Small intestine (tissue), 7 donors: ENCODE measurements at regions not wholly inside any gene's neighbourhood (a gene's known extent, or its start where the extent isn't known, plus 50 kb on each side); places are given as distances from the start of the nearest gene placed in this dataset.
A peak's percentile ranks its signal among the peaks of the same experiment; 100 is the strongest.

Experiments
- DNase-seq, 2 donors: peaks; one replicate each; pipeline versions ENCODE4 v3.0.0 to v3.0.0-alpha.2; 2013
- FAIRE-seq: peaks from 2 replicates; lab custom pipeline; 2012; peaks lifted over from hg19 to GRCh38; lab: Jason Lieb, UNC
- H3K27ac ChIP-seq, 3 donors: one replicate each; pipeline ENCODE4 v1.5.1; 2013; ENCODE audit warnings: low read length in 2 of 3, mild to moderate bottlenecking in 2 of 3, control low read depth in 1 of 3, inconsistent platforms in 1 of 3, low read depth in 1 of 3, moderate library complexity in 1 of 3
- H3K27me3 ChIP-seq, 3 donors: one replicate each; pipeline ENCODE4 v1.6.1; 2013; ENCODE audit warnings: low read length in 3 of 3, inconsistent platforms in 1 of 3; ENCODE audit not compliant: control insufficient read depth in 3 of 3, insufficient read depth in 3 of 3
- H3K36me3 ChIP-seq, 3 donors: one replicate each; pipeline ENCODE4 v1.6.1; 2013; ENCODE audit warnings: low read length in 3 of 3, inconsistent platforms in 1 of 3, low read depth in 1 of 3, mild to moderate bottlenecking in 1 of 3, moderate library complexity in 1 of 3; ENCODE audit not compliant: control insufficient read depth in 3 of 3, insufficient read depth in 2 of 3
- H3K4me1 ChIP-seq, 3 donors: one replicate each; pipeline ENCODE4 v1.6.1; 2013; ENCODE audit warnings: low read length in 2 of 3, inconsistent platforms in 1 of 3, low read depth in 1 of 3, mild to moderate bottlenecking in 1 of 3, moderate library complexity in 1 of 3; ENCODE audit not compliant: control insufficient read depth in 3 of 3, insufficient read depth in 2 of 3
- H3K4me3 ChIP-seq, 3 donors: one replicate each; pipeline ENCODE4 v1.5.1; 2013; ENCODE audit warnings: low read length in 3 of 3, control low read depth in 1 of 3, inconsistent platforms in 1 of 3, low read depth in 1 of 3, mild to moderate bottlenecking in 1 of 3, moderate library complexity in 1 of 3
- H3K9me3 ChIP-seq, 2 donors: one replicate each; pipeline ENCODE4 v1.6.1; 2013; ENCODE audit warnings: low read depth in 1 of 2, low read length in 1 of 2; ENCODE audit not compliant: control insufficient read depth in 2 of 2, insufficient read depth in 1 of 2
- WGBS, 3 donors: extraction: QIAGEN DNeasy Blood & Tissue Kit; methylation state at CpG; one replicate each; pipeline ENCODE4 v1.1.7; 2013; 5-methylcytosine and 5-hydroxymethylcytosine counted together
- donor health status: healthy with polysubstance abuse.
- donor health status: control.
- donor health status: control.
- donor health status: Bipolar disorder and iron deficiency.
- donor health status: healthy.

DNA sequence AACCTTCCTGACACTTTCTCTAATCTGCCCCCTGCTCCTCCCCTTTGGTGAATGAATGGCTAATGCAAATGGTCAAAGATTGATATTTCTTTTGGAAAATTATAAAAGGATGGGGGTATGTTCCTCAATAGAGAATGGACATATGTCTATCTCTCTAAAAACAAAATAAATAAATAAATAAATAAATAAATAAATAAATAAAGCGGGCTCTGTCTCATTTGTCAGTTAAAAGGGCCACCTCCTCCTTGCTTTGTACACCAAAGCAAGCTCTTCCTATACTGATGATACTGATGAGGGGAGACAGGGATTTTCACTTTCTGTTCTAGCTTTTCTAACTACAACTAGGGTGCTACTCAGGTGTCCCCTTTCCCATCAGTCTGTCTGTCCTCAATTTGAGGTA, 135.5 kb upstream of the SPACA1 start:
- DNase-seq (no peak), FAIRE-seq (no peak)
- Histone ChIP-seq H3K36me3 (no peaks in the 10 kb centered on the region), H3K27me3 (no peaks in the 10 kb centered on the region), H3K4me3 (no peak overlapping the region), H3K4me1 (no peaks in the 10 kb centered on the region), H3K27ac (no peak overlapping the region), H3K9me3 (peaks cover 0 to 11% of the 10 kb centered on the region in 2 donors)
- WGBS, 3 donors: 85 to 90% (median 88%) methylated on average over 1 of the region's 1 CpG

- DNase-seq (no peak), FAIRE-seq (no peak)
- no peak overlapping the region for H3K27ac ChIP-seq
- no peaks in the 10 kb centered on the region for H3K4me1 ChIP-seq
- no peaks in the 10 kb centered on the region for H3K9me3 ChIP-seq
- H3K27me3 ChIP-seq: no peaks in the 10 kb centered on the region
- no peak overlapping the region for H3K4me3 ChIP-seq
- WGBS, 3 donors: 82 to 89% (median 88%) methylated on average over 8 of the region's 8 CpGs
- no peaks in the 10 kb centered on the region for H3K36me3 ChIP-seq
Observed at GRCh38 chr6:87909849-87910248, 137.8 kb upstream of the SPACA1 start.

DNA sequence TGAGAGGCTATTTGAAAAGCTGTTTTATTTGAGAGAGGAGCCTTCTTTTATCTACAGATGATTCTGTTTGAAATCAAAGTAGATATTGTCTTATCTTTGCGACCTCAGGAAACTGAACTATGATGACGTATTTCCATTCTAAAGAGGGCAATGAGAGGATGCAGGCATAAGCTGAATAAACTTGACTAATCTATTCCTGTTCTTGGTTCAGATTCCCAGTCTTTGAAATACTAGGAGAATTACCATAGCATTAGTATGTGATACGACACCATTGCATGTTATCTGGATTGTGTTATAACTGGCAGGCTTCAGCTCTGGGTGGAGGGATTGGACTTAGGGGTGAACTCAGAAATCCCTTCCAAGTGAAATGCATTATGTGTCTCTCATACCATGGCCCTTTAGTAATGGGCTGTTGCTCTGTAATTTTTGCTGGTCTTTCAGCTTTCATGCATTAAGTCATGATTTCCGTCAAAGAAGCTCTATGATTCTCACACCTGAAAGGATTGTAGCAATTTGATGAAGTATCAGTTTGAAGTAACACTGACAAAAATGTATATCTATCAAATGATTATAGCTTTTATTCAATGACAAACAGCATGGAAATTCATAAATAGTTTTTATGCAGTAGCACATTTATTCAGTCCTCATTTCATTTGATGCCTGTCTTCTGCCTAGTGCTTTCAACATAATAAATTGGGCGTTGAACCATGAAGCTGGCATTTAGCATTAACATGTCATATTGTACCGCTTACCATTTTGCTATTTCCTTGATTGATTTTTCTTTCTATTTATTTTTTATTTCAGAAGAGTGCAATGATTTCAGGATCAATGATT, 138.4 kb upstream of the SPACA1 start:
- 72 to 81% (median 75%) methylated on average over 6 of the region's 6 CpGs for WGBS, 3 donors
- DNase-seq (no peak), FAIRE-seq (no peak)
- no peaks in the 10 kb centered on the region for H3K27me3 ChIP-seq
- no peaks in the 10 kb centered on the region for H3K9me3 ChIP-seq
- H3K36me3 ChIP-seq: no peaks in the 10 kb centered on the region
- H3K4me1 ChIP-seq: no peaks in the 10 kb centered on the region
- H3K27ac ChIP-seq: no peak overlapping the region
- no peak overlapping the region for H3K4me3 ChIP-seq

DNA sequence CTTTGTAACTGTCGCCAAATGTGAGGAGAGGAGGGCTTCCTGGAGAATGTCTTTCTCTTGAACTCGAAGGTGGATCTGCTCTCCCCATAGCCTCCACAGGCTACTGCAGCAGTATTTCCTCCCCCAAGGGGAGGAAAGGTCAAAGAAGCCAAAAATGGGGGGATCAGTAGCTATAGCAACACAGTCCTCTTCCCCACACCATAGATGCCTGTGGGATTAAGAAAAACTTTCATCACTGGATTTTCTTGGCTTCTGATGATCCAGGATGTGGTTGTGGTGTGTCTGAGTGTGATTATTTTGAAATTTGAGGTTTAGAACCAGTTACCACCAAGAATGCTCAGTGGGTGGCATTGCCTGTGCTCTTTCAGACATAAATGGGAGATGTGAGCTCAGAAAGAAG, 140.1 kb upstream of the SPACA1 start:
- Histone ChIP-seq H3K4me1 (no peaks in the 10 kb centered on the region), H3K9me3 (no peaks in the 10 kb centered on the region), H3K4me3 (no peak overlapping the region), H3K27me3 (no peaks in the 10 kb centered on the region), H3K36me3 (no peaks in the 10 kb centered on the region), H3K27ac (no peak overlapping the region)
- no peak for FAIRE-seq
- whole genome bisulfite sequencing, 3 donors: 55 to 66% (median 57%) methylated on average over 2 of the region's 2 CpGs
- DNase-seq: no peak

DNA sequence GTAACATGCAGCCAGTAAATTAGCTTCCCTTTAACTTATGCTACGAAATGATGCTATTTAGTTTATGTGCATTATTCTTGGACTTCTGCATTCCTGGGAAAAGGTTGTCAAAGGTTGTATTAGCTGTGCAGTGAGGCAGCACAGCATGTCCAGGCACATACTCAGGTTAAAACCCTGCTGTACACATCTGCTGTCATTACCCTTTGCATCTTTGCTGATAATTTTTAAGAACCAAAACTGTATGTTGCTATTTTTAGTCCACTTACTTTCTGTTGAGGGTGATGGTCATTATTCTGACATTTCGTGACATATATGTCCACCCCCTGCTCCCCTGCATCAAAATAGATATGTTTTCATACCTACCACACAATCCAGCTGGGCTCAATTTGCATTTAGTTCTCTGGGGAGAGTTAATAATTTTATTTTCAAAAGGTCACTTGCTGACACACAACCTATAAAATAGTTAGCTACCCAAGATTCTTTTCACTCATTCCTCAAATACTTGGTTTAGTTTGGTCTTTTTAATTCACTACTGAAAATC, 142.5 kb upstream of the SPACA1 start:
- H3K27ac ChIP-seq: no peak overlapping the region
- 66 to 90% (median 77%) methylated on average over 2 of the region's 2 CpGs for WGBS, 3 donors
- FAIRE-seq (no peak), DNase-seq (no peak)
- no peaks in the 10 kb centered on the region for H3K9me3 ChIP-seq
- no peaks in the 10 kb centered on the region for H3K27me3 ChIP-seq
- no peaks in the 10 kb centered on the region for H3K36me3 ChIP-seq
- H3K4me3 ChIP-seq: no peak overlapping the region
- no peaks in the 10 kb centered on the region for H3K4me1 ChIP-seq

- Histone ChIP-seq H3K36me3 (no peaks in the 10 kb centered on the region), H3K4me3 (no peak overlapping the region), H3K27ac (no peak overlapping the region), H3K4me1 (no peaks in the 10 kb centered on the region), H3K27me3 (no peaks in the 10 kb centered on the region), H3K9me3 (no peaks in the 10 kb centered on the region)
- DNase-seq: no peak
- FAIRE-seq: no peak
Observed at GRCh38 chr6:87904011-87904410, 143.6 kb upstream of the SPACA1 start.

DNA sequence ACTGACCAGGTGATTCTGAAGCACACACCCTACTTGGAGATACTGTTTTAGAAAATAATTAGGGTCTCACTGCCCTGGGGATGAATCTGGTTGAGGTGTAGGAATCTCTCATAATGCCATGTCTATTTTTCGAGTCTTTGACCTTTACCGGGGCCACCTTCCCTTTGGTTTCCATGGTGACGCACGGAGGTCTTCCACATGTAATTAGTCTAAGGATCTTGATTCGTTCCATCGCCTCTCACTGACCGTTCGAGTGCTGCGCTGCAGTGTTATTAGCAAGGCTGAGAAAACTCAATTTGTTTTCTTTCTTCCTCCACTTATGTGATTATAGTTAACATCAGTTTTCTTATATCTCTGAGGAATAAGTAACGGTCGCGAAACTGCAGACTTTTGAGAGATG, 144.3 kb upstream of the SPACA1 start:
- Histone ChIP-seq H3K4me3 (no peak overlapping the region), H3K27ac (no peak overlapping the region), H3K36me3 (no peaks in the 10 kb centered on the region), H3K9me3 (no peaks in the 10 kb centered on the region), H3K4me1 (no peaks in the 10 kb centered on the region), H3K27me3 (no peaks in the 10 kb centered on the region)
- no peak for DNase-seq
- WGBS, 3 donors: 80 to 95% (median 95%) methylated on average over 12 of the region's 12 CpGs
- no peak for FAIRE-seq

- Histone ChIP-seq H3K36me3 (no peaks in the 10 kb centered on the region), H3K4me3 (no peak overlapping the region), H3K9me3 (no peaks in the 10 kb centered on the region), H3K27ac (no peak overlapping the region), H3K27me3 (no peaks in the 10 kb centered on the region), H3K4me1 (no peaks in the 10 kb centered on the region)
- no peak for FAIRE-seq
- DNase-seq: no peak
Observed at GRCh38 chr6:87902383-87902782, 145.3 kb upstream of the SPACA1 start.

GRCh38 chr6:87901613-87902012, 146.0 kb upstream of the SPACA1 start:
- no peaks in the 10 kb centered on the region for H3K36me3 ChIP-seq
- FAIRE-seq (no peak), DNase-seq (peak in 1 of 2 donors; percentile 48)
- 18 to 57% (median 23%) methylated on average over 1 of the region's 1 CpG for WGBS, 3 donors
- H3K4me3 ChIP-seq: no peak overlapping the region
- H3K9me3 ChIP-seq: no peaks in the 10 kb centered on the region
- H3K4me1 ChIP-seq: no peaks in the 10 kb centered on the region
- no peaks in the 10 kb centered on the region for H3K27me3 ChIP-seq
- no peak overlapping the region for H3K27ac ChIP-seq
